WTC11 (cell line): ENCODE measurements at regions not wholly inside any gene's neighbourhood (a gene's known extent, or its start where the extent isn't known, plus 50 kb on each side); places are given as distances from the start of the nearest gene placed in this dataset.

Experiments
- ESRRA ChIP-seq: sonication (generic); formaldehyde crosslinking; IDR thresholded peaks from 2 replicates; pipeline ENCODE4 v1.8.1; 2022; ENCODE audit warnings: mild to moderate bottlenecking, missing genetic modification reagents, borderline replicate concordance
- FOXP1 ChIP-seq: sonication (generic); formaldehyde crosslinking; IDR thresholded peaks from 2 replicates; pipeline ENCODE4 v1.8.0; 2022; ENCODE audit warnings: missing genetic modification reagents, mild to moderate bottlenecking, moderate library complexity, borderline replicate concordance
- NR3C1 ChIP-seq: sonication (generic); formaldehyde crosslinking; conservative IDR thresholded peaks from 2 replicates; pipeline ENCODE4 v1.8.1; 2023; ENCODE audit warnings: low read depth, mild to moderate bottlenecking, missing genetic modification reagents
- SMAD4 ChIP-seq: sonication (generic); formaldehyde crosslinking; IDR thresholded peaks from 2 replicates; pipeline ENCODE4 v1.8.0; 2022; ENCODE audit warnings: mild to moderate bottlenecking, missing genetic modification reagents
- TF ChIP-seq, protein P1 (sequence below): fragments of 200-600 bp; IDR thresholded peaks from 2 replicates; pipeline ENCODE4 v1.8.0; 2022; ENCODE audit warnings: antibody characterized with exemption
- TF ChIP-seq, protein P2 (sequence below): sonication (generic); formaldehyde crosslinking; IDR thresholded peaks from 2 replicates; pipeline ENCODE4 v1.8.0; 2022; ENCODE audit warnings: mild to moderate bottlenecking, missing genetic modification reagents
- TF ChIP-seq, protein P3 (sequence below): fragments of 250-450 bp; sonication (Bioruptor Pico); conservative IDR thresholded peaks from 2 replicates; pipeline ENCODE4 v1.9.0; 2021; ENCODE audit warnings: mild to moderate bottlenecking
- TF ChIP-seq, protein P4 (sequence below): sonication (generic); formaldehyde crosslinking; IDR thresholded peaks from 2 replicates; pipeline ENCODE4 v1.8.1; 2022; ENCODE audit warnings: mild to moderate bottlenecking, moderate library complexity, missing genetic modification reagents

DNA sequence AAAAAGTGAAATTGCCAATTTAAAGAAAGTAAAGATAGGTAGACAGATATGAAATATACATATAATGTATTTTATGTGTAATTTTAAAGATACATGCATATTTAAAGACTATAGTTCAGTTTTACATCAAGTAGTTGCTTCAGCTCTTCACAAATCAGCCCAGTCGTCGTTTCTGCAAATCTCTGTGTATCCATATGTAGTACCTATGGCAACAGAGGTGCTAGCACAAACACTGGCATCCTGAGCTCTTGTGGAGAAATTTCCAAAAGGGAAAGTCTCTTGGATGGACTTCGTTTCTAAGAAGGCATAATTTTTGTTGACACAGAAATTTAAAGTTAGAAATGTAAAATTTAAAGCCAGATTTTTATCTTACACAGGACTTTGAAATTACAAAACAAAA is 1284.7 kb downstream of the ROBO1 start:
- no peak for TF ChIP-seq FOXP1 (CRISPR knock-in tag)
- TF ChIP-seq, protein P1, sequence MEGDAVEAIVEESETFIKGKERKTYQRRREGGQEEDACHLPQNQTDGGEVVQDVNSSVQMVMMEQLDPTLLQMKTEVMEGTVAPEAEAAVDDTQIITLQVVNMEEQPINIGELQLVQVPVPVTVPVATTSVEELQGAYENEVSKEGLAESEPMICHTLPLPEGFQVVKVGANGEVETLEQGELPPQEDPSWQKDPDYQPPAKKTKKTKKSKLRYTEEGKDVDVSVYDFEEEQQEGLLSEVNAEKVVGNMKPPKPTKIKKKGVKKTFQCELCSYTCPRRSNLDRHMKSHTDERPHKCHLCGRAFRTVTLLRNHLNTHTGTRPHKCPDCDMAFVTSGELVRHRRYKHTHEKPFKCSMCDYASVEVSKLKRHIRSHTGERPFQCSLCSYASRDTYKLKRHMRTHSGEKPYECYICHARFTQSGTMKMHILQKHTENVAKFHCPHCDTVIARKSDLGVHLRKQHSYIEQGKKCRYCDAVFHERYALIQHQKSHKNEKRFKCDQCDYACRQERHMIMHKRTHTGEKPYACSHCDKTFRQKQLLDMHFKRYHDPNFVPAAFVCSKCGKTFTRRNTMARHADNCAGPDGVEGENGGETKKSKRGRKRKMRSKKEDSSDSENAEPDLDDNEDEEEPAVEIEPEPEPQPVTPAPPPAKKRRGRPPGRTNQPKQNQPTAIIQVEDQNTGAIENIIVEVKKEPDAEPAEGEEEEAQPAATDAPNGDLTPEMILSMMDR, result no peak
- no peak for TF ChIP-seq ESRRA (CRISPR knock-in tag)
- TF ChIP-seq, protein P2, sequence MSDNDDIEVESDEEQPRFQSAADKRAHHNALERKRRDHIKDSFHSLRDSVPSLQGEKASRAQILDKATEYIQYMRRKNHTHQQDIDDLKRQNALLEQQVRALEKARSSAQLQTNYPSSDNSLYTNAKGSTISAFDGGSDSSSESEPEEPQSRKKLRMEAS (CRISPR knock-in tag), result no peak
- TF ChIP-seq, protein P3, sequence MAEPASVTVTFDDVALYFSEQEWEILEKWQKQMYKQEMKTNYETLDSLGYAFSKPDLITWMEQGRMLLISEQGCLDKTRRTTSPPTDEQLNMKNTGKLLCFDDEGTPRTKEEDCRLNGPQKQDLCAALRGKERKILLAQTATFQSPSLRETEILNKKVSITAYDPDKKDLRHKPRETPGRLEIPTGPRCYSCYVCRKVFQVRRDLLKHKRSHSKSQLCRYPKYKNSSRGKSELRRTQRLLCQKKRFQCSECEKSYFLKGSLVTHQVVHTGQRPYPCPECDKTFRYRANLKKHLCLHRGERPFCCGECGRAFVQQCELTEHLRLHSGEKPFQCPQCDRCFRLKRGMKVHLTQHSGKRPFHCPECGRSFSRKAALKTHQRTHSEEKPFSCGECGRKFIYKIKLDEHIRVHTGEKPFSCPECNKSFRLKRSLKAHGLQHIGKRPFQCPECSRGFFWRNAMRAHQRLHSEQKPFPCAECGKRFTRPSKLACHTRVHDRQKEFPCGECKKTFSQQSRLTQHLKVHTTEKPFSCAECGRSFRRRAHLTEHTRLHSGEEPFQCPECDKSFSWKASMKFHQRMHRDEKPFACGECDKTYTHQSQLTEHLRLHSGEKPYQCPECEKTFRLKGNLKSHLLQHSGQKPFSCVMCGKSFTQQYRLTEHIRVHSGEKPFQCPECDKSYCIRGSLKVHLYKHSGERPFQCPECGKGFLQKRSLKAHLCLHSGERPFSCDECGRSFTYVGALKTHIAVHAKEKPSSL (CRISPR knock-in tag), result no peak
- TF ChIP-seq NR3C1 (CRISPR knock-in tag), result no peak
- TF ChIP-seq, protein P4, sequence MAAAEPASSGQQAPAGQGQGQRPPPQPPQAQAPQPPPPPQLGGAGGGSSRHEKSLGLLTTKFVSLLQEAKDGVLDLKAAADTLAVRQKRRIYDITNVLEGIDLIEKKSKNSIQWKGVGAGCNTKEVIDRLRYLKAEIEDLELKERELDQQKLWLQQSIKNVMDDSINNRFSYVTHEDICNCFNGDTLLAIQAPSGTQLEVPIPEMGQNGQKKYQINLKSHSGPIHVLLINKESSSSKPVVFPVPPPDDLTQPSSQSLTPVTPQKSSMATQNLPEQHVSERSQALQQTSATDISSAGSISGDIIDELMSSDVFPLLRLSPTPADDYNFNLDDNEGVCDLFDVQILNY (CRISPR knock-in tag), result no peak
- no peak for TF ChIP-seq SMAD4 (CRISPR knock-in tag)
